MG63 (cell line): ENCODE measurements at regions not wholly inside any gene's neighbourhood (a gene's known extent, or its start where the extent isn't known, plus 50 kb on each side); places are given as distances from the start of the nearest gene placed in this dataset.

Experiments used
- DNase-seq: peaks from one replicate; pipeline ENCODE4 v3.0.0-alpha.2; 2020
- H3K27me3 ChIP-seq: fragments of 250-450 bp; sonication (Bioruptor Pico); 2 replicates; pipeline ENCODE4 v1.5.1; 2020; ENCODE audit warnings: mild to moderate bottlenecking, moderate library complexity
- H3K36me3 ChIP-seq: fragments of 250-450 bp; sonication (Bioruptor Pico); 2 replicates; pipeline ENCODE4 v1.5.1; 2020; ENCODE audit warnings: mild to moderate bottlenecking, moderate library complexity
- H3K4me3 ChIP-seq: fragments of 250-450 bp; sonication (Bioruptor Pico); 2 replicates; pipeline ENCODE4 v1.5.1; 2020; ENCODE audit warnings: mild to moderate bottlenecking, moderate library complexity
- H3K9me3 ChIP-seq: fragments of 250-450 bp; sonication (Bioruptor Pico); 2 replicates; pipeline ENCODE4 v1.5.1; 2020; ENCODE audit warnings: mild to moderate bottlenecking, moderate library complexity

- H3K36me3 ChIP-seq, result no peaks in the 10 kb centered on the region
- DNase-seq, result peak; percentile 32
- H3K4me3 ChIP-seq, result no peak overlapping the region
Observed at GRCh38 chr11:105553025-105553424, 56.8 kb upstream of the GRIA4 start.

GRCh38 chr11:105548359-105548758 lies 61.5 kb upstream of the GRIA4 start:
- H3K9me3 ChIP-seq, result no peaks in the 10 kb centered on the region
- no peaks in the 10 kb centered on the region for H3K36me3 ChIP-seq
- no peak for DNase-seq
- no peaks in the 10 kb centered on the region for H3K27me3 ChIP-seq
- H3K4me3 ChIP-seq, result no peak overlapping the region

More at GRCh38 chr11:105553025-105553424, 56.8 kb upstream of the GRIA4 start:
- no peaks in the 10 kb centered on the region for H3K27me3 ChIP-seq
- no peaks in the 10 kb centered on the region for H3K9me3 ChIP-seq

DNA sequence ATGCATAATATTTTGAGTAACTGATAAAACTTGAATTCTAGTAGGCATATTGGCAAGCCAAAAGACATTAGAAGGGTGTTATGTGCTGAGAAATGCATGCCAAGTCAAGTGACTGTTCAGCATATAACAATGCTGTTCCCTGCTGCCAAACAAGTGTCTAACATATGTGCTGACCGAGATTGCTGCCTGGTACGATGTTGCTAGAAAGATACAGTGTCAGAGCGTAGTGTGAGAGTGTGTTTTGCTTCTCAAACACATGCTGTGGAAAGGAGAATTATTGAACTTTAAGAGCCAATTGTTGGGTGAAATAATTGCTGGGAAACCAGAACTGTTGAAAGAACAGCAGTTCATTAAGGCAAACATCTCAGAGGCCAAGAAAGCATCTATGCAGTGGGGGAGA lies 71.3 kb upstream of the GRIA4 start:
- no peak for DNase-seq

DNA sequence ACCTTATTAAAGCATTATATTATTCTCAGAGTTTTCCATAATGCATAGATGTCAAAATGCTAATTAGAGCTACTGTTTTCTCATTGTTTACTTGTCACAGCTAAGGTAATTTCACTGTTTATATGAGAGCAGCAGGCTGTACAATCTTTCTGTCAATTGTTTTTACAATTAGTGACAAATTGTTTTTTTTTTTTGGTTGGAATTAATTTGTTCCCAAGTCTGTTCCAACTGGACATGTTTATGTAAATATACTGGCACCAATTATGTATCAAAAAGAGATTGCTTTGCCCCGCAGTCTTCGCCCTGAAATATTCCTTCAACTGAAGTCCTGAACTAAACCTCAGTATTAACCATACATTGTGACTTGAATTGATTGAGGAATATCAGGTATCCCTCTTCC lies 72.3 kb upstream of the GRIA4 start:
- no peak for DNase-seq
- Histone ChIP-seq H3K9me3 (no peaks in the 10 kb centered on the region), H3K36me3 (no peaks in the 10 kb centered on the region), H3K4me3 (no peak overlapping the region), H3K27me3 (no peaks in the 10 kb centered on the region)

More for the DNA sequence above, 71.3 kb upstream of the GRIA4 start:
- Histone ChIP-seq H3K27me3 (no peaks in the 10 kb centered on the region), H3K36me3 (no peaks in the 10 kb centered on the region), H3K9me3 (no peaks in the 10 kb centered on the region), H3K4me3 (no peak overlapping the region)

DNA sequence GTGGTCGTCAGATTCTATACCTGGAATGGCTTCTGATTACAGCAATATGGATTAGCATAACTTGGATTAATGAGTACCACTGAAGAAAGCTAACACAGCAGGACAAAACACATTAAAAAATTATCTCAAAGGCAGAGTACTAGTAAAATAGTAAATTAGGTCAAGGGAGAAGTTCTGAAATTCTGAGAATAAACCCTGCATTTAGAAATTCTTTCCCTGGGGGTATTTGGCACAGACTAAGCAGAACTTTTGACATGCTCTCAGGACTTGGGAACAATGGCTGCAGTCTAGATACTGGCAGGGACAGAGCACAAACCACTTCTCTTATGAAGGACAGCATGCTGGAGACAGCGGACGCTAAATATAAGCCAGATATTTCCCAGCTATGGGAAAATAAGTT lies 85.6 kb upstream of the GRIA4 start:
- H3K27me3 ChIP-seq, result no peaks in the 10 kb centered on the region
- DNase-seq, result no peak
- no peaks in the 10 kb centered on the region for H3K36me3 ChIP-seq
- H3K4me3 ChIP-seq, result no peak overlapping the region
- H3K9me3 ChIP-seq, result no peaks in the 10 kb centered on the region

DNA sequence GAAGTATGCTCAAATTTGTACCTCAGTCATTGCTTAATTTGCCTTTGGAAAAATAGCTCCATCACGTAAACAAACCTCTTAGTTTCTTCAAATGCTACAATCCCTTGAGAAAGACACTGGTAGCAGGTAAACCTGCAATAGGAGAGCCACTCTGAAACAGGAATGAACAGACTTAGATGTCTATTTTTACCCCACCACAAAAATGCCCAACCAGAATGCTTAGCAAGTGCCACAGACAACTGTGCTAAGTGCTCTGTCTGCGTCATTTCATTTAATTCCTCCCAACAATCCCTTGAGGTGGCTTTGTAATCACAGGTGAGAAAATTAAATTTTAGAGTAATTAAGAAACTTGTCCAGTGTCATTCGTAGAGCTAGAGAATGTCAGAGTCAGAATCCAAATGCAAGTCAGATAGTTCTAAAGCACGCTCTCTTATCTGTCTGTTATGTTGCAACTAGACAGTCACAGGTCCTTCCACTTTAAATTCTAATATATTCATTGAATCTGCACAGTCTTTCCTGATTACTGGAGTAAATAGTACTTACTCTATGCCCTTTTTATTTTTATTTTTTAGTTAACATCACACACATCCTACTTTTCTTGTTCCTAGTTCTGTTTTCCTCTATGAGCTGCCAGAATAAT lies 89.0 kb upstream of the GRIA4 start:
- Histone ChIP-seq H3K36me3 (no peaks in the 10 kb centered on the region), H3K4me3 (no peak overlapping the region), H3K27me3 (no peaks in the 10 kb centered on the region), H3K9me3 (no peaks in the 10 kb centered on the region)
- no peak for DNase-seq

DNA sequence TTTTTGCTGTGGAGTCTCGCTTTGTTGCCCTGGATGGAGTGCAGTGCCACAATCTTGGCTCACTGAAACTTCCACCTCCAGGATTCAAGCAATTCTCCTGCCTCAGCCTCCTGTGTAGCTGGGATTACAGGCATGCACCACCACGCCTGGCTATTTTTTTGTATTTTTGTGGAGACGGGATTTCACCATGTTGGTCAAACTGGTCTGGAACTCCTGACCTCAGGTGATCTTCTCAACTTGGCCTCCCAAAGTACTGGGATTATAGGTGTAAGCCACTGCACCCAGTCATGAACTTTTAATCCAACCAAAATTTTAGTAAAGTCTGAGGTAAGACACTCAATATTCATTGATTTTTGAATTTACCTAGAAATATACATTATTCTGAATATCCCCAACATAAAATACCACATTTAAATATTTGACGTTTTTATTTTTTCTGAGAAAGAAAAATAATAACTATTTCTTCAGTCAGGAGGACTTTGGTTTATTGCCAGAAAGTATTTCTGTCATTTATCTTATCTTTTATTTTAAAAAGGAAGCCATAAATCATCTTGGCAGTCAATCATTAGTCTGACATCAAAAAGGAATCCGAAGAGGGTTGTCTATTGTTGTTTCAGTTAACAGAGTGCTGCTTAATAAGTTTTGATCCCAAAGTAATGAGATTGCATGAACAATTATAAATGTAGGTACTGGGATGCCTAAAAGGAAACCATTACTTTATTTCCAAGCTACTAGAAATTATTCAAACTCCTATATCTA lies 102.2 kb upstream of the GRIA4 start:
- Histone ChIP-seq H3K36me3 (no peaks in the 10 kb centered on the region), H3K4me3 (no peak overlapping the region), H3K9me3 (no peaks in the 10 kb centered on the region), H3K27me3 (no peaks in the 10 kb centered on the region)
- no peak for DNase-seq

- H3K27me3 ChIP-seq, result no peaks in the 10 kb centered on the region
- H3K36me3 ChIP-seq, result no peaks in the 10 kb centered on the region
- DNase-seq, result no peak
- no peak overlapping the region for H3K4me3 ChIP-seq
- no peaks in the 10 kb centered on the region for H3K9me3 ChIP-seq
Observed at GRCh38 chr11:105492010-105492409, 117.9 kb upstream of the GRIA4 start.

DNA sequence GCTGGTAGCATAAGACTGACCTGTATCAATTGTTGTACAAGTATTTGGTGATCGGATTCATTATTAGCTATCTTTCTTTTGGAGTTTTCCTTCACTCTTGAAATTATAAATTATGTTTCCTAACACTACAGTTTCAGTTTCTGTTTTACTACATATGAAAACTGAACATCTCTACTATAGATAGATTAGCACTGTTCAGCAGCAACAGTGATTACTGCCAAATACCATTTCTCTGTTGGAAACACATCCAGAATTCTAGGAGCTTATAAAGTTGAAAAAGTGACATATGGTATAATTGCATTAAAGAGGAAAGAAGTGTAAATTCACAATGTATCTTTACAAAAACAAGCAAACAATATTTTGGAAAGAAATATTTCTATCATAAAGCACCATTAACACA lies 118.5 kb upstream of the GRIA4 start:
- DNase-seq, result no peak
- Histone ChIP-seq H3K9me3 (no peaks in the 10 kb centered on the region), H3K27me3 (no peaks in the 10 kb centered on the region), H3K36me3 (no peaks in the 10 kb centered on the region), H3K4me3 (no peak overlapping the region)

- Histone ChIP-seq H3K4me3 (no peak overlapping the region), H3K36me3 (no peaks in the 10 kb centered on the region), H3K9me3 (no peaks in the 10 kb centered on the region), H3K27me3 (no peaks in the 10 kb centered on the region)
- no peak for DNase-seq
Observed at GRCh38 chr11:105490333-105490732, 119.5 kb upstream of the GRIA4 start.

DNA sequence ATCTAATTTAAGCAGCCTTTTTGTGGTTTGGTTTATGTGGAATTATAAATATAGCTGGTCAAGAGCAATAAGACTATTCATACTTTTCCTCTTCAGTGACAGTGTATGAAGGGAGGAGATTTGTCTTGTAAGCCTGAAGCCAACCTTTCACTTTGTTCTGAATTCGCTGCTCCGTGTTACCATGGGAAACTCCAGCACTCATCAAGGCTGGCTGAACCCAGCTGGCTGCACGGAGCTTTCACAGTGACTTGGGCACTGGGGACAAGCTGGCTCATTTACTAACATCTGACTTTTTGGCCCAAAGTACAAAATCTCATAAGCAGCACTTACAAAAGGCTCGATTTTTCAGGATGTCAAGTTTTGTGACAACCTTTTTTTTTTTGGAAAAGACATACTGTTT lies 120.4 kb upstream of the GRIA4 start:
- Histone ChIP-seq H3K36me3 (no peaks in the 10 kb centered on the region), H3K4me3 (no peak overlapping the region), H3K9me3 (no peaks in the 10 kb centered on the region), H3K27me3 (no peaks in the 10 kb centered on the region)
- DNase-seq, result no peak

GRCh38 chr11:105486929-105487328 lies 122.9 kb upstream of the GRIA4 start:
- no peaks in the 10 kb centered on the region for H3K9me3 ChIP-seq
- no peaks in the 10 kb centered on the region for H3K36me3 ChIP-seq
- no peaks in the 10 kb centered on the region for H3K27me3 ChIP-seq
- DNase-seq, result no peak
- H3K4me3 ChIP-seq, result no peak overlapping the region

DNA sequence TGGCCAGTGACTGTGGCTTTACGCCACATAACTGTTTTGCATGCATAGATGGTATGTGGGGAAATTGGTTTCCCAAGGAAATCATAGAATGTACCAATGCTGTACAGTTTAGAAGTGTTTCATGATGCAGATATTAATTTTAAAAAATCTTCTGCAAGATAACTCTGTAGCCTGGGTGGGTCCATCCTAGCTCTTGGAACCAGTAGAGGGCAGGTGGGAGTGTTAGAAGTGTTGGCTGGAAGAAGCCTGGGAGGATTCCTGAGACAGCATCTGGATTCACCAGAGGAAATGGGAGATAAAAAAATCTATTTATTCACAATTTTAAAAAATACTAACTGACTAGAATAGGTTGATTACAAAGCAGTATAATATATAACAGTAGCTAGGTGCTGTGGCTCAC lies 139.9 kb upstream of the GRIA4 start:
- H3K4me3 ChIP-seq, result no peak overlapping the region
- DNase-seq, result no peak
- no peaks in the 10 kb centered on the region for H3K9me3 ChIP-seq
- no peaks in the 10 kb centered on the region for H3K27me3 ChIP-seq
- H3K36me3 ChIP-seq, result no peaks in the 10 kb centered on the region

DNA sequence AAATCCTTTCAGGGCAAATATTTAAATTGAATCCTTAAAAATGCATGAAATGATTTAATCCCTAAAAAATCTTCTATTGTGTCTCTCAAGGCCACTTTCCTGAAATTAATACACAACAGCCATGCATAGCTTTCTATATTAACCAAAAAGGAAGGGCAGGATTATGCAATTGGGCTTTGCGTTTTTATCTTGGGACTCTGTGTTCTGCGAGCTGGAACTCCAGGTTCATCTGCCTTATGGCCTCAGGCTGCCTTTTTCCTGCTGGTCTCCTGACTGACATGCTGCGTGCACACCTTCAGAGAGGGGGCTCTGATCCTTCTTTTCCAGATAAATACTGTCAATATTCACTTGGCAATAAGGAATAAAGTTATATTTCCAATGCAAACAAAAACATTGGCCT lies 141.7 kb upstream of the GRIA4 start:
- no peak for DNase-seq
- no peaks in the 10 kb centered on the region for H3K9me3 ChIP-seq
- H3K36me3 ChIP-seq, result no peaks in the 10 kb centered on the region
- no peaks in the 10 kb centered on the region for H3K27me3 ChIP-seq
- no peak overlapping the region for H3K4me3 ChIP-seq

DNA sequence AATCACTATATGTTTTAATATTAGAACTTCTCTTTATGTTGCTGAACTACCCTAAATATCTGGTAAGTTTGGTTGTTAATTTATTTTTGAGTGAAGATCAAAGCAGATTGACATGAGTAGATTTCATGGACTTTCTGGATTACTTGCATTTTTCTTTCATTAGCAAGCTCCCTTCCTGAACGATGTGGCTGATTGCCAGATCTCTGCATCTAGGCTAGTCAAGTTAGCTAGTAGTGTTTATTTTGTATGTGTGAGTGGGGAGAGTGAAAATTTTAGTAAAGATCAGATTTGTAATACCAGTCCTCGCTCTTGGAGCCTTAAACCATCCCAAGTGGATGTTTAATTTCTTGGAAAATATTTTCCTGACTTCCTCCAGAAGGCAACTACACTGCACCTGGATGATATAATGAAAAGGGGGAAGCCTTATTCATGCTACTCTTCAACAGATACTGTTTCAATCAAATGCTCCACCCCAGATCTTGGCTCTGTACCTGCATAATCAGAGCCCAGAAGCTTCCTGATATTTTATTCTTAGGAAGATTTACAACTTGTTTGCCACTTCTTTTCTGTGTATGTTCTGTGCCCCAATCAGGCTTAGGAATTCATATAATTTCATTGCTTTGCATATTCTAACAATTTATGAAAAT lies 143.2 kb upstream of the GRIA4 start:
- no peaks in the 10 kb centered on the region for H3K9me3 ChIP-seq
- no peaks in the 10 kb centered on the region for H3K27me3 ChIP-seq
- no peak overlapping the region for H3K4me3 ChIP-seq
- H3K36me3 ChIP-seq, result no peaks in the 10 kb centered on the region
- peak; percentile 8 for DNase-seq

- Histone ChIP-seq H3K9me3 (no peaks in the 10 kb centered on the region), H3K4me3 (no peak overlapping the region)
- no peak for DNase-seq
Observed at GRCh38 chr11:105458071-105458470, 151.8 kb upstream of the GRIA4 start.

DNA sequence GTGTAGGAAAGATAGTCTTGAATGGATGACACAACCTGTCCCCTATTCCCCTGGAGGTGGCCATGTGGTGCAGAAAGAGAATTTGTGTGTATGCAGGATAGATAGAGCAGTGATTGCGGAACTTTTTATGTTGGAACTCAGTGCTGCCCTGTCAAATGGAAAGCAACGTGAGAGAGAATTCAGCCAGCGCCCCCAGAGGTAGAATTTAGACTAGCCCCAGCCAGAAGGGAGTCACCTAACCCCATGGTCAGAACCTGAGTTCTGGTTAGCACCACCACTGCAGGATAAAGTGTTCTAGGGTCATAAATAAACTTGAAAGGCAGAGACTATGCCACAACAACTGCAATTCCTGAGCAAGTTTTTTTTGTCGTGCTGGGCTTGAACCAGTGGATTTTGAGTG lies 152.9 kb upstream of the GRIA4 start:
- no peak overlapping the region for H3K4me3 ChIP-seq
- no peak for DNase-seq
- no peaks in the 10 kb centered on the region for H3K36me3 ChIP-seq
- no peaks in the 10 kb centered on the region for H3K27me3 ChIP-seq
- H3K9me3 ChIP-seq, result no peaks in the 10 kb centered on the region

More at GRCh38 chr11:105458071-105458470, 151.8 kb upstream of the GRIA4 start:
- Histone ChIP-seq H3K36me3 (no peaks in the 10 kb centered on the region), H3K27me3 (no peaks in the 10 kb centered on the region)
